ENCODE measurements at regions not wholly inside any gene's neighbourhood (a gene's known extent, or its start where the extent isn't known, plus 50 kb on each side); places are given as distances from the start of the nearest gene placed in this dataset.

GRCh38 chr12:84772281-84772680 lies 140.3 kb downstream of the SLC6A15 start:
- Histone ChIP-seq H3K27me3 (ENCODE audit: insufficient read depth, low read length) (no peaks in the 10 kb centered on the region), H3K36me3 (ENCODE audit: insufficient read depth, low read length) (no peaks in the 10 kb centered on the region), H3K4me3 (ENCODE audit: low read length) (no peak overlapping the region), H2AFZ (ENCODE audit: low read depth, low read length) (no peak overlapping the region), H3K4me1 (ENCODE audit: insufficient read depth, low read length) (no peaks in the 10 kb centered on the region), H3K9me3 (ENCODE audit: low read length) (no peaks in the 10 kb centered on the region)

DNA sequence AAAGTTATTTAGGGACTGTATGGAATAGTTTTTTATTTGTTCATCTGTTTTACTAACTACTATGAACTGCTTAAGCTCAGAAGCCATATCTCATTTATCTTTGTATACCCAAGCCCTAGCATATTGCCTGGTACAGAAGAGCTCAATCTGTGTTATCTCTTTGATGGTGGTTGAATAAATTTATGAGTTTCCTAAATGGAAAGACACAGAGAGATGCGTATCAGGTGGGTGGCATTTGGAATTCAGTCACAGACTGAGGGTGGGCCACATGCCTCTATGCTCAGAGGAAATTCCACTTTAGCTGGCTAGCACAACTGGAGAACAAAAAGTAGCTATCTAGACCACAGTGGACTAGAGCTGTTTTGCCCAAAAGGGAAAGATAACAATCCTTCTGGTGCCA lies 145.5 kb downstream of the SLC6A15 start:
- Histone ChIP-seq H3K27me3 (ENCODE audit: insufficient read depth, low read length) (no peaks in the 10 kb centered on the region), H3K4me3 (ENCODE audit: low read length) (no peak overlapping the region), H3K36me3 (ENCODE audit: insufficient read depth, low read length) (no peaks in the 10 kb centered on the region), H3K4me1 (ENCODE audit: insufficient read depth, low read length) (no peaks in the 10 kb centered on the region), H3K9me3 (ENCODE audit: low read length) (no peaks in the 10 kb centered on the region), H2AFZ (ENCODE audit: low read depth, low read length) (no peak overlapping the region)

GRCh38 chr12:84766375-84766774 lies 146.2 kb downstream of the SLC6A15 start:
- Histone ChIP-seq H3K36me3 (ENCODE audit: insufficient read depth, low read length) (no peaks in the 10 kb centered on the region), H3K4me1 (ENCODE audit: insufficient read depth, low read length) (no peaks in the 10 kb centered on the region), H2AFZ (ENCODE audit: low read depth, low read length) (no peak overlapping the region), H3K27me3 (ENCODE audit: insufficient read depth, low read length) (no peaks in the 10 kb centered on the region), H3K9me3 (ENCODE audit: low read length) (no peaks in the 10 kb centered on the region), H3K4me3 (ENCODE audit: low read length) (no peak overlapping the region)

DNA sequence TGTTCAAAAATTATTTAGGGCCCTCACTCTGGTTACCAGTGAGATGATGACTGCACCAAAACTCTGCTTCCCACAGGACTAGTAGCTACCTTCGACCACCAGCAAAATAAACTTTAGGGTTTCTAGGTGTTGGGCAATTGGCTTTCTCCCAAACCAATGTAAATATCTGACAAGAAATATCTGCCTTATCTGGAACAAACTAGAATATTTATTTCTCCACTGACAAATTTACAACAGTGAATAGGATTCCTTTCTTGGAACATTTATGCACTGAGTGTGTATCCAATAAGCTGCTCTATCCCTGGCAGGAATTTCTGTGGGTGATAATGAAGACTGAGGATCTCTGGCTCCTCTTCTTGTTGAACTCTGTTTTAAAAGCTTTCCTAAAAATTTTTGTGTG lies 148.6 kb downstream of the SLC6A15 start:
- no peaks in the 10 kb centered on the region for H3K4me1 ChIP-seq (ENCODE audit: insufficient read depth, low read length)
- no peaks in the 10 kb centered on the region for H3K9me3 ChIP-seq (ENCODE audit: low read length)
- no peak overlapping the region for H2AFZ ChIP-seq (ENCODE audit: low read depth, low read length)
- no peaks in the 10 kb centered on the region for H3K27me3 ChIP-seq (ENCODE audit: insufficient read depth, low read length)
- no peak overlapping the region for H3K4me3 ChIP-seq (ENCODE audit: low read length)
- H3K36me3 ChIP-seq (ENCODE audit: insufficient read depth, low read length) = no peaks in the 10 kb centered on the region

GRCh38 chr12:84763107-84763506 lies 149.5 kb downstream of the SLC6A15 start:
- no peak overlapping the region for H3K4me3 ChIP-seq (ENCODE audit: low read length)
- no peaks in the 10 kb centered on the region for H3K9me3 ChIP-seq (ENCODE audit: low read length)
- no peak overlapping the region for H2AFZ ChIP-seq (ENCODE audit: low read depth, low read length)
- H3K36me3 ChIP-seq (ENCODE audit: insufficient read depth, low read length) = no peaks in the 10 kb centered on the region
- H3K27me3 ChIP-seq (ENCODE audit: insufficient read depth, low read length) = no peaks in the 10 kb centered on the region
- H3K4me1 ChIP-seq (ENCODE audit: insufficient read depth, low read length) = no peaks in the 10 kb centered on the region

DNA sequence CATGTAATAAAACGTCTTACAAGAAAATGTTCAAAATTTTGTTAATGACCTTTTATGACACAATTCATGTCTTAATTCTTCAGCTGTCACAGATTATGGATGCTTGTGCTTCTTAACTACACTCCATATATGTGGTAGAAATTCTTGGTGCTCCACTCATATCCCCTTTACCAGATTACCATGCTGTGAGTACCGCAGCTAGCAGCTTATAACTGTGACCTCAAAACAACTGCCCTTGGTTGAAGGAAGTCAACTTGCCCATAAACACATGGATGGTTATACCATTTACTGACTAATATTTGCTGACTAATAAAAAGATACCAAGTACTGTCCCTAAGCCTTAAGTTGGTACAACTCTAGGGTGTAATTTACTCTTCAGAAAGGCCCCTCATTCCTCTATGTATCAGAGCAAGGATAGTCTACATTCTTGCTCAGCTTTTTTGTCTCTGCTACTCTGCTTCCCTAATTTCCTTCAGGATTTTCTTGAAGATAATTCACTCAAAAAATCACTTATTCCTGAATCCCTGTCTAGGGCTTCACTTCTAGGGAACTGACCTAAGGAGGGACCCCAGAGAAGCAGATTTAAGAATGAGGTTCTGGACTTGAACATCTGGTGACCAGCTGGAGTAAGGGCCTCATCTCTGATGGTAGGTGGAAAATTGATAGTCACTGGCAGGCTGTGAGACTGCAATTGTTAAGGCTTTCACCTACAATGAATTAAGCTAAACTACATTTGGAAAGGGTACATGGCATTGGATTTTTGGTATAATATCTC lies 152.3 kb downstream of the SLC6A15 start:
- Histone ChIP-seq H3K27me3 (ENCODE audit: insufficient read depth, low read length) (no peaks in the 10 kb centered on the region), H2AFZ (ENCODE audit: low read depth, low read length) (no peak overlapping the region), H3K9me3 (ENCODE audit: low read length) (no peaks in the 10 kb centered on the region)

GRCh38 chr12:84757978-84758377 lies 154.6 kb downstream of the SLC6A15 start:
- H3K9me3 ChIP-seq (ENCODE audit: low read length) = no peaks in the 10 kb centered on the region
- no peaks in the 10 kb centered on the region for H3K36me3 ChIP-seq (ENCODE audit: insufficient read depth, low read length)
- H2AFZ ChIP-seq (ENCODE audit: low read depth, low read length) = no peak overlapping the region
- H3K27me3 ChIP-seq (ENCODE audit: insufficient read depth, low read length) = no peaks in the 10 kb centered on the region
- no peaks in the 10 kb centered on the region for H3K4me1 ChIP-seq (ENCODE audit: insufficient read depth, low read length)
- no peak overlapping the region for H3K4me3 ChIP-seq (ENCODE audit: low read length)

More for the DNA sequence above, 152.3 kb downstream of the SLC6A15 start:
- Histone ChIP-seq H3K4me1 (ENCODE audit: insufficient read depth, low read length) (no peaks in the 10 kb centered on the region), H3K36me3 (ENCODE audit: insufficient read depth, low read length) (no peaks in the 10 kb centered on the region), H3K4me3 (ENCODE audit: low read length) (no peak overlapping the region)

- H3K9me3 ChIP-seq (ENCODE audit: low read length) = no peaks in the 10 kb centered on the region
- no peak overlapping the region for H2AFZ ChIP-seq (ENCODE audit: low read depth, low read length)
- no peak overlapping the region for H3K4me3 ChIP-seq (ENCODE audit: low read length)
- no peaks in the 10 kb centered on the region for H3K4me1 ChIP-seq (ENCODE audit: insufficient read depth, low read length)
- no peaks in the 10 kb centered on the region for H3K27me3 ChIP-seq (ENCODE audit: insufficient read depth, low read length)
- no peaks in the 10 kb centered on the region for H3K36me3 ChIP-seq (ENCODE audit: insufficient read depth, low read length)
Observed at GRCh38 chr12:84756961-84757360, 155.6 kb downstream of the SLC6A15 start.

GRCh38 chr12:84745127-84745526 lies 167.5 kb downstream of the SLC6A15 start:
- Histone ChIP-seq H2AFZ (ENCODE audit: low read depth, low read length) (no peak overlapping the region), H3K4me1 (ENCODE audit: insufficient read depth, low read length) (no peaks in the 10 kb centered on the region), H3K27me3 (ENCODE audit: insufficient read depth, low read length) (no peaks in the 10 kb centered on the region), H3K9me3 (ENCODE audit: low read length) (no peaks in the 10 kb centered on the region), H3K36me3 (ENCODE audit: insufficient read depth, low read length) (no peaks in the 10 kb centered on the region), H3K4me3 (ENCODE audit: low read length) (no peak overlapping the region)

DNA sequence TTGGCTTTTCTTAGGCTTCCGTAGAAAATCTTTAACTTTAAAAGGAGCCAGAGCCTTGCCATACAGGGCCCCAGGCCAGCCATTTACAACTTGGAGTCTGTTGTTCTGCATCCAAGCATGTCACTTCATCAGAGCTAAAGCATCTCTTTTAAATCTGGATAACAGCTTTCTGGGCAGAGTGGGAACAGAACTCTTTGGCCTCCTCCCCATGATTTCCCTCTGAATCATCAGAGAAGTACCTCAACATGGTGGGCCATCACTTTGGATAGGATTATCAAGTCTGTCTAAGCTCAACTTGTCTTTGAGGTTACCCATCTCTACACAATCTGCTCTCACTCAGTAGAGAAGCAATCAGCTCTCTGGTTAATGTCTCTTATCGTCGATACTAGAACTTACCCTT lies 170.9 kb downstream of the SLC6A15 start:
- H3K9me3 ChIP-seq (ENCODE audit: low read length) = no peaks in the 10 kb centered on the region
- no peaks in the 10 kb centered on the region for H3K27me3 ChIP-seq (ENCODE audit: insufficient read depth, low read length)
- H2AFZ ChIP-seq (ENCODE audit: low read depth, low read length) = peak overlapping the region; percentile 16
- no peaks in the 10 kb centered on the region for H3K4me1 ChIP-seq (ENCODE audit: insufficient read depth, low read length)
- H3K4me3 ChIP-seq (ENCODE audit: low read length) = no peak overlapping the region
- H3K36me3 ChIP-seq (ENCODE audit: insufficient read depth, low read length) = no peaks in the 10 kb centered on the region

DNA sequence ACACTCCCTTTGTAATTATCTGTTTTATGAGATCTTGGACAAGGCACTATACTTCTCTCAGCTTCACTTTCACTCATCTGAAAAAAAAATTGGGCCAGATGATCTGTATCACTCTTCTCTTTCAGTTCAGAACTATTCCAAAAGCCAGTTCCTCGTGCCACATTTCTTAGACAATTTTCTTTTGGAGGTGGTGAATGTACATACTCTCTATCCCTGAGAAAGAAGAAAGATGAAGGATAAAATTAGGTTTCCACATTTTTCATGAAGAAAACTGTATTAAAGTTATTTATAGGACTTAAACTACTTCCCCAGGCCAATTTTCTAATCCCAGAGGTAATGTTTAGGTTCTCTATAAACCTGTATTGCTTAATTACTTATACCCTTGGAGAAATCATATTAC lies 171.6 kb downstream of the SLC6A15 start:
- Histone ChIP-seq H3K36me3 (ENCODE audit: insufficient read depth, low read length) (no peaks in the 10 kb centered on the region), H3K27me3 (ENCODE audit: insufficient read depth, low read length) (no peaks in the 10 kb centered on the region), H3K4me3 (ENCODE audit: low read length) (no peak overlapping the region), H3K9me3 (ENCODE audit: low read length) (no peaks in the 10 kb centered on the region), H2AFZ (ENCODE audit: low read depth, low read length) (peak overlapping the region; percentile 16), H3K4me1 (ENCODE audit: insufficient read depth, low read length) (no peaks in the 10 kb centered on the region)

- Histone ChIP-seq H3K4me1 (ENCODE audit: insufficient read depth, low read length) (no peaks in the 10 kb centered on the region), H3K36me3 (ENCODE audit: insufficient read depth, low read length) (no peaks in the 10 kb centered on the region), H3K4me3 (ENCODE audit: low read length) (no peak overlapping the region), H2AFZ (ENCODE audit: low read depth, low read length) (no peak overlapping the region), H3K27me3 (ENCODE audit: insufficient read depth, low read length) (no peaks in the 10 kb centered on the region), H3K9me3 (ENCODE audit: low read length) (no peaks in the 10 kb centered on the region)
Observed at GRCh38 chr12:84740602-84741001, 172.0 kb downstream of the SLC6A15 start.

- Histone ChIP-seq H3K4me1 (ENCODE audit: insufficient read depth, low read length) (no peaks in the 10 kb centered on the region), H3K9me3 (ENCODE audit: low read length) (no peaks in the 10 kb centered on the region), H2AFZ (ENCODE audit: low read depth, low read length) (peak overlapping the region; percentile 44), H3K27me3 (ENCODE audit: insufficient read depth, low read length) (no peaks in the 10 kb centered on the region), H3K4me3 (ENCODE audit: low read length) (no peak overlapping the region), H3K36me3 (ENCODE audit: insufficient read depth, low read length) (no peaks in the 10 kb centered on the region)
Observed at GRCh38 chr12:84738481-84738972, 174.1 kb downstream of the SLC6A15 start.

- Histone ChIP-seq H2AFZ (ENCODE audit: low read depth, low read length) (no peak overlapping the region), H3K36me3 (ENCODE audit: insufficient read depth, low read length) (no peaks in the 10 kb centered on the region), H3K4me3 (ENCODE audit: low read length) (no peak overlapping the region), H3K27me3 (ENCODE audit: insufficient read depth, low read length) (no peaks in the 10 kb centered on the region), H3K4me1 (ENCODE audit: insufficient read depth, low read length) (peaks cover 3% of the 10 kb centered on the region), H3K9me3 (ENCODE audit: low read length) (no peaks in the 10 kb centered on the region)
Observed at GRCh38 chr12:84732828-84733340, 179.7 kb downstream of the SLC6A15 start.

Measured in neuron (in vitro differentiated cells).